Hepatocyte (in vitro differentiated cells): ENCODE measurements at regions not wholly inside any gene's neighbourhood (a gene's known extent, or its start where the extent isn't known, plus 50 kb on each side); places are given as distances from the start of the nearest gene placed in this dataset.

Source experiments
- DNase-seq: peaks from one replicate; pipeline ENCODE4 v3.0.0-alpha.2; 2016; ENCODE audit warnings: low spot score
- H2AFZ ChIP-seq: fragments of 200-600 bp; sonication (generic); 2 replicates; pipeline ENCODE4 v1.6.0; 2016; ENCODE audit warnings: antibody characterized with exemption, mild to moderate bottlenecking
- H3K27ac ChIP-seq: fragments of 200-600 bp; sonication (generic); 2 replicates; pipeline ENCODE4 v1.5.1; 2016; ENCODE audit warnings: mild to moderate bottlenecking
- H3K27me3 ChIP-seq: fragments of 200-600 bp; sonication (generic); 2 replicates; pipeline ENCODE4 v1.6.1; 2016
- H3K36me3 ChIP-seq: fragments of 200-600 bp; sonication (generic); replicated peaks from 2 replicates; pipeline ENCODE4 v1.5.1; 2016; ENCODE audit warnings: low read depth; ENCODE audit not compliant: insufficient read depth
- H3K4me1 ChIP-seq: fragments of 200-600 bp; sonication (generic); 2 replicates; pipeline ENCODE4 v1.5.1; 2016; ENCODE audit warnings: mild to moderate bottlenecking, moderate library complexity; ENCODE audit not compliant: insufficient read depth
- H3K4me2 ChIP-seq: fragments of 200-600 bp; sonication (generic); 2 replicates; pipeline ENCODE4 v1.6.0; 2016
- H3K4me3 ChIP-seq: fragments of 200-600 bp; sonication (generic); 2 replicates; pipeline ENCODE4 v1.5.1; 2016; ENCODE audit warnings: mild to moderate bottlenecking
- H3K79me2 ChIP-seq: fragments of 200-600 bp; sonication (generic); 2 replicates; pipeline ENCODE4 v1.6.0; 2017; ENCODE audit warnings: mild to moderate bottlenecking
- H3K9me2 ChIP-seq: fragments of 200-600 bp; sonication (generic); replicated peaks from 2 replicates; pipeline ENCODE4 v1.6.0; 2017; ENCODE audit warnings: mild to moderate bottlenecking; ENCODE audit not compliant: insufficient read depth
- H3K9me3 ChIP-seq: fragments of 200-600 bp; sonication (generic); 2 replicates; pipeline ENCODE4 v1.5.1; 2016; ENCODE audit warnings: low read depth, mild to moderate bottlenecking
- H4K20me1 ChIP-seq: fragments of 200-600 bp; sonication (generic); 2 replicates; pipeline ENCODE4 v1.6.0; 2016; ENCODE audit warnings: mild to moderate bottlenecking; ENCODE audit not compliant: insufficient read depth, poor library complexity, severe bottlenecking
- CTCF ChIP-seq: fragments of 200-600 bp; sonication (generic); IDR thresholded peaks from 2 replicates; pipeline ENCODE4 v1.5.1; 2016; ENCODE audit warnings: antibody characterized with exemption, mild to moderate bottlenecking; ENCODE audit not compliant: poor library complexity
- EZH2 ChIP-seq: fragments of 200-600 bp; sonication (generic); IDR thresholded peaks from 2 replicates; pipeline ENCODE4 v1.6.1; 2016; ENCODE audit warnings: antibody characterized with exemption, mild to moderate bottlenecking, borderline replicate concordance
- EZH2phosphoT487 ChIP-seq: fragments of 200-600 bp; sonication (generic); IDR thresholded peaks from one replicate; pipeline ENCODE4 v1.6.1; 2018; ENCODE audit warnings: antibody characterized with exemption, mild to moderate bottlenecking, low read depth, moderate library complexity; ENCODE audit not compliant: unreplicated experiment, severe bottlenecking
- WGBS: methylation state at CpG from one replicate; pipeline ENCODE4 v1.1.6; 2016; ENCODE audit warnings: low lambda C conversion rate; ENCODE audit errors: missing lambda C conversion rate; 5-methylcytosine and 5-hydroxymethylcytosine counted together

GRCh38 chr7:153399554-153399940 lies 640.0 kb downstream of the ACTR3B start:
- no peaks in the 10 kb centered on the region for H3K79me2 ChIP-seq
- no peak overlapping the region for H3K4me3 ChIP-seq
- H3K9me3 ChIP-seq: no peaks in the 10 kb centered on the region
- no peaks in the 10 kb centered on the region for H3K36me3 ChIP-seq
- H3K27ac ChIP-seq: no peak overlapping the region
- H3K4me2 ChIP-seq: no peak overlapping the region
- no peak for DNase-seq
- H4K20me1 ChIP-seq: no peaks in the 10 kb centered on the region
- no peaks in the 10 kb centered on the region for H3K4me1 ChIP-seq
- WGBS: 87% methylated on average over 1 of the region's 1 CpG
- no peaks in the 10 kb centered on the region for H3K27me3 ChIP-seq
- TF ChIP-seq EZH2: no peak
- TF ChIP-seq CTCF: no peak
- TF ChIP-seq EZH2phosphoT487: no peak
- H2AFZ ChIP-seq: no peak overlapping the region
- no peaks in the 10 kb centered on the region for H3K9me2 ChIP-seq

- no peaks in the 10 kb centered on the region for H3K79me2 ChIP-seq
- no peak overlapping the region for H2AFZ ChIP-seq
- H3K9me3 ChIP-seq: no peaks in the 10 kb centered on the region
- H3K4me3 ChIP-seq: no peak overlapping the region
- no peaks in the 10 kb centered on the region for H3K4me1 ChIP-seq
- H3K9me2 ChIP-seq: no peaks in the 10 kb centered on the region
- H3K4me2 ChIP-seq: no peak overlapping the region
- H3K27me3 ChIP-seq: no peaks in the 10 kb centered on the region
- TF ChIP-seq CTCF (no peak), EZH2phosphoT487 (no peak), EZH2 (no peak)
- H3K27ac ChIP-seq: no peak overlapping the region
- H4K20me1 ChIP-seq: no peaks in the 10 kb centered on the region
- H3K36me3 ChIP-seq: no peaks in the 10 kb centered on the region
- no peak for DNase-seq
- WGBS: 87% methylated on average over 19 of the region's 19 CpGs
These were observed 641.4 kb downstream of the ACTR3B start for GRCh38 chr7:153400735-153401593.

- Histone ChIP-seq H3K4me3 (no peak overlapping the region), H3K27ac (no peak overlapping the region), H2AFZ (no peak overlapping the region), H4K20me1 (no peaks in the 10 kb centered on the region), H3K36me3 (no peaks in the 10 kb centered on the region), H3K4me1 (no peaks in the 10 kb centered on the region), H3K9me2 (no peaks in the 10 kb centered on the region), H3K4me2 (no peak overlapping the region), H3K9me3 (no peaks in the 10 kb centered on the region), H3K27me3 (no peaks in the 10 kb centered on the region), H3K79me2 (no peaks in the 10 kb centered on the region)
- 91% methylated on average over 9 of the region's 9 CpGs for WGBS
- TF ChIP-seq EZH2phosphoT487 (no peak), EZH2 (no peak), CTCF (no peak)
- DNase-seq: no peak
These were observed 642.5 kb downstream of the ACTR3B start for GRCh38 chr7:153401795-153402720.
